Stomach (tissue), 4 donors: ENCODE measurements at regions not wholly inside any gene's neighbourhood (a gene's known extent, or its start where the extent isn't known, plus 50 kb on each side); places are given as distances from the start of the nearest gene placed in this dataset.

ENCODE experiments used
- EP300 ChIP-seq: sonication (generic); formaldehyde crosslinking; IDR thresholded peaks from one replicate; pipeline ENCODE4 v1.6.1; 2017; ENCODE audit warnings: antibody characterized with exemption
- POLR2A ChIP-seq, 4 donors: fragments of 450-650 bp; IDR thresholded peaks; one replicate each; pipeline ENCODE4 v1.6.1; 2016; ENCODE audit warnings: antibody characterized with exemption in 4 of 4, control low read depth in 2 of 4, mild to moderate bottlenecking in 1 of 4, moderate library complexity in 1 of 4
- POLR2AphosphoS5 ChIP-seq, 3 donors: sonication (generic); formaldehyde crosslinking; IDR thresholded peaks; one replicate each; pipeline ENCODE4 v1.6.1; 2016; ENCODE audit warnings: antibody characterized with exemption in 3 of 3
- TF ChIP-seq, protein P1 (sequence below), 7 experiments: fragments of 450-650 bp in 4 of 7; fragments of 200-600 bp in 3 of 7; sonication (generic) in 3 of 7; IDR thresholded peaks; one replicate each; pipeline ENCODE4 v1.5.1; 2016 to 2019; ENCODE audit warnings: antibody characterized with exemption in 7 of 7, control low read depth in 2 of 7, mild to moderate bottlenecking in 1 of 7

DNA sequence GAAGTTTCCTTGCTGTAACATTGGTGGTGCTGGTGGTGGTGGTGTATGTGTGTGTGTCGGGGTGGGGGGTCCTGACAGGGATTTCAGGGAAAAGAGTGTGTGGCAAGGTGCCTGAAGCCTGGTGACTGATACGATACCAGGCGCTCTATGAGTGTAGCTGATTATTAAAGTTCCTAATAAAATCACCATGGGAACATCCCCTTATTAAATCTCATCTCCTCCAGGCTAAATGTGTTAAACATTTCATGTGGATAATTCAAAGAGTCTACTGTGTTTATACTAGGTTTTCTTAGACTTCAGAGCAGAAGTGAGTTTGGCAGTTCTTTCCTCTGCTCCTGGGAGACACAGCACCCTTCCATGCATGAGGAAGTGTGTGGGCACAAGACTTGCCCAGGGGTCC, 82.0 kb downstream of the THNSL2 start:
- TF ChIP-seq, protein P1, sequence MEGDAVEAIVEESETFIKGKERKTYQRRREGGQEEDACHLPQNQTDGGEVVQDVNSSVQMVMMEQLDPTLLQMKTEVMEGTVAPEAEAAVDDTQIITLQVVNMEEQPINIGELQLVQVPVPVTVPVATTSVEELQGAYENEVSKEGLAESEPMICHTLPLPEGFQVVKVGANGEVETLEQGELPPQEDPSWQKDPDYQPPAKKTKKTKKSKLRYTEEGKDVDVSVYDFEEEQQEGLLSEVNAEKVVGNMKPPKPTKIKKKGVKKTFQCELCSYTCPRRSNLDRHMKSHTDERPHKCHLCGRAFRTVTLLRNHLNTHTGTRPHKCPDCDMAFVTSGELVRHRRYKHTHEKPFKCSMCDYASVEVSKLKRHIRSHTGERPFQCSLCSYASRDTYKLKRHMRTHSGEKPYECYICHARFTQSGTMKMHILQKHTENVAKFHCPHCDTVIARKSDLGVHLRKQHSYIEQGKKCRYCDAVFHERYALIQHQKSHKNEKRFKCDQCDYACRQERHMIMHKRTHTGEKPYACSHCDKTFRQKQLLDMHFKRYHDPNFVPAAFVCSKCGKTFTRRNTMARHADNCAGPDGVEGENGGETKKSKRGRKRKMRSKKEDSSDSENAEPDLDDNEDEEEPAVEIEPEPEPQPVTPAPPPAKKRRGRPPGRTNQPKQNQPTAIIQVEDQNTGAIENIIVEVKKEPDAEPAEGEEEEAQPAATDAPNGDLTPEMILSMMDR (IDR thresholded peaks at IDR 0.05): no peak
- TF ChIP-seq POLR2A (IDR thresholded peaks at IDR 0.05): no peak
- no peak for TF ChIP-seq EP300
- no peak for TF ChIP-seq POLR2AphosphoS5 (IDR thresholded peaks at IDR 0.05)
